H1 (cell line): ENCODE measurements at regions not wholly inside any gene's neighbourhood (a gene's known extent, or its start where the extent isn't known, plus 50 kb on each side); places are given as distances from the start of the nearest gene placed in this dataset.

Experiments
- CTCF ChIA-PET: fragments of 300-600 bp; sonication (Branson Sonifier 250); formaldehyde crosslinking; loops from one replicate; lab custom pipeline; 2021; ENCODE audit not compliant: partially characterized antibody; lab: Charles Lee
- POLR2A ChIA-PET: fragments of 300-600 bp; sonication (Branson Sonifier 250); formaldehyde crosslinking; loops from one replicate; lab custom pipeline; 2021; ENCODE audit warnings: inconsistent platforms; ENCODE audit not compliant: partially characterized antibody; lab: Charles Lee
- DNase-seq, 2 experiments: peaks; one replicate each; pipeline versions ENCODE4 v3.0.0 to v3.0.0-alpha.2; 2010 to 2022; ENCODE audit warnings: low spot score in 2 of 2, low read depth in 1 of 2, mixed read lengths in 1 of 2
- FAIRE-seq: peaks from 2 replicates; lab custom pipeline; 2011; peaks lifted over from hg19 to GRCh38; lab: Jason Lieb, UNC
- H2AFZ ChIP-seq: 2 replicates; pipeline ENCODE4 v1.8.1; 2012; ENCODE audit warnings: low read length, inconsistent platforms
- H2AK5ac ChIP-seq: 2 replicates; pipeline ENCODE4 v1.6.1; 2013; ENCODE audit warnings: low read depth, low read length
- H2BK120ac ChIP-seq: replicated peaks from 2 replicates; pipeline ENCODE3; 2013; ENCODE audit warnings: low read depth, low read length, inconsistent platforms
- H2BK12ac ChIP-seq: 2 replicates; pipeline ENCODE4 v1.6.1; 2013; ENCODE audit warnings: low read depth, low read length
- H2BK15ac ChIP-seq: 2 replicates; pipeline ENCODE4 v1.6.1; 2013; ENCODE audit warnings: low read length
- H2BK20ac ChIP-seq: 2 replicates; pipeline ENCODE4 v1.6.1; 2013; ENCODE audit warnings: low read length
- H2BK5ac ChIP-seq: 2 replicates; pipeline ENCODE4 v1.6.1; 2013; ENCODE audit warnings: low read depth, low read length
- H3K14ac ChIP-seq: 2 replicates; pipeline ENCODE4 v1.6.1; 2013; ENCODE audit warnings: inconsistent platforms; ENCODE audit not compliant: insufficient read length
- H3K18ac ChIP-seq: 2 replicates; pipeline ENCODE4 v1.6.1; 2013; ENCODE audit warnings: low read length; ENCODE audit errors: extremely low read depth
- H3K23ac ChIP-seq: 2 replicates; pipeline ENCODE4 v1.6.1; 2013; ENCODE audit warnings: inconsistent platforms; ENCODE audit not compliant: insufficient read length
- H3K23me2 ChIP-seq: 2 replicates; pipeline ENCODE4 v1.6.1; 2013; ENCODE audit warnings: low read depth, low read length
- H3K27ac ChIP-seq: 2 replicates; pipeline ENCODE4 v1.6.1; 2011; ENCODE audit warnings: low read depth, low read length, inconsistent platforms
- H3K27me3 ChIP-seq, 4 experiments: replicated peaks in 1 of 4; 1 replicate in 1 of 4; 2 replicates in 3 of 4; pipeline versions ENCODE4 v1.6.1 to v1.8.1; 2011 to 2013; ENCODE audit warnings: low read length in 3 of 4, mild to moderate bottlenecking in 3 of 4, inconsistent platforms in 2 of 4, mixed read lengths in 2 of 4, moderate library complexity in 1 of 4; ENCODE audit not compliant: control insufficient read depth in 3 of 4, insufficient read depth in 3 of 4; ENCODE audit errors: extremely low read depth in 1 of 4
- H3K36me3 ChIP-seq, 4 experiments: 2 replicates each; pipeline versions ENCODE4 v1.6.1 to v1.8.1; 2011 to 2013; ENCODE audit warnings: mild to moderate bottlenecking in 4 of 4, low read length in 3 of 4, moderate library complexity in 2 of 4, control low read depth in 1 of 4, inconsistent platforms in 1 of 4; ENCODE audit not compliant: insufficient read depth in 4 of 4, control insufficient read depth in 2 of 4
- H3K4ac ChIP-seq: replicated peaks from 2 replicates; pipeline ENCODE3; 2013; ENCODE audit warnings: low read length, low read depth, mixed read lengths, inconsistent platforms; ENCODE audit not compliant: insufficient read length
- H3K4me1 ChIP-seq, 4 experiments: replicated peaks in 1 of 4; 1 replicate in 1 of 4; 2 replicates in 3 of 4; pipeline versions ENCODE4 v1.6.1 to v1.8.1; 2011 to 2013; ENCODE audit warnings: low read length in 3 of 4, inconsistent platforms in 2 of 4, mixed read lengths in 1 of 4; ENCODE audit not compliant: insufficient read depth in 4 of 4, control insufficient read depth in 3 of 4
- H3K4me2 ChIP-seq, 2 experiments: 2 replicates each; pipeline versions ENCODE4 v1.6.1 to v1.8.1; 2011 to 2013; ENCODE audit warnings: low read depth in 2 of 2, low read length in 2 of 2, control low read depth in 1 of 2, inconsistent platforms in 1 of 2, mild to moderate bottlenecking in 1 of 2; ENCODE audit not compliant: insufficient read depth in 1 of 2
- H3K4me3 ChIP-seq, 4 experiments: fragments of 200-600, 300-600 bp in 1 of 4; sonication (generic), shearing (Covaris generic), sonication (Bioruptor Twin) in 1 of 4; 2 replicates each; pipeline versions ENCODE4 v1.5.1 to v1.8.1; 2011 to 2016; ENCODE audit warnings: low read length in 4 of 4, low read depth in 3 of 4, control low read depth in 2 of 4, inconsistent platforms in 2 of 4, mild to moderate bottlenecking in 2 of 4, mixed read lengths in 1 of 4, moderate library complexity in 1 of 4; ENCODE audit not compliant: insufficient read depth in 2 of 4; ENCODE audit errors: extremely low read depth in 1 of 4
- H3K56ac ChIP-seq: replicated peaks from 2 replicates; pipeline ENCODE3; 2013; ENCODE audit warnings: low read depth, mild to moderate bottlenecking, mixed read lengths, low read length, inconsistent platforms; ENCODE audit not compliant: insufficient read length
- H3K79me1 ChIP-seq: 2 replicates; pipeline ENCODE4 v1.6.1; 2013; ENCODE audit warnings: low read depth, low read length, control low read depth
- H3K79me2 ChIP-seq, 2 experiments: 2 replicates each; pipeline versions ENCODE4 v1.6.1 to v1.8.1; 2012 to 2013; ENCODE audit warnings: low read length in 2 of 2, mild to moderate bottlenecking in 2 of 2, inconsistent platforms in 1 of 2; ENCODE audit not compliant: insufficient read depth in 2 of 2, control insufficient read depth in 1 of 2
- H3K9ac ChIP-seq, 4 experiments: replicated peaks in 1 of 4; 1 replicate in 1 of 4; 2 replicates in 3 of 4; pipeline versions ENCODE4 v1.6.1 to v1.8.1; 2011 to 2013; ENCODE audit warnings: low read depth in 3 of 4, low read length in 3 of 4, control low read depth in 2 of 4, mild to moderate bottlenecking in 2 of 4, moderate library complexity in 2 of 4, inconsistent platforms in 1 of 4; ENCODE audit errors: extremely low read depth in 1 of 4
- H3K9me3 ChIP-seq, 2 experiments: 2 replicates each; pipeline versions ENCODE4 v1.6.1 to v1.8.1; 2012 to 2013; ENCODE audit warnings: mild to moderate bottlenecking in 2 of 2, moderate library complexity in 2 of 2, control low read depth in 1 of 2, inconsistent platforms in 1 of 2, low read depth in 1 of 2, low read length in 1 of 2, mixed read lengths in 1 of 2; ENCODE audit not compliant: insufficient read depth in 2 of 2
- H4K20me1 ChIP-seq, 2 experiments: replicated peaks in 1 of 2; 2 replicates each; pipeline versions ENCODE3 to v1.8.1; 2011 to 2013; ENCODE audit warnings: inconsistent platforms in 2 of 2, low read length in 2 of 2, mild to moderate bottlenecking in 1 of 2; ENCODE audit not compliant: insufficient read depth in 2 of 2, control insufficient read depth in 1 of 2
- H4K5ac ChIP-seq: 2 replicates; pipeline ENCODE4 v1.6.1; 2013; ENCODE audit warnings: low read length, low read depth, mixed read lengths, inconsistent platforms; ENCODE audit not compliant: insufficient read length
- H4K8ac ChIP-seq: 2 replicates; pipeline ENCODE4 v1.8.0; 2013; ENCODE audit warnings: mild to moderate bottlenecking, moderate library complexity, low read length, inconsistent platforms; ENCODE audit not compliant: insufficient read depth; ENCODE audit errors: extremely low read depth
- H4K91ac ChIP-seq: replicated peaks from 2 replicates; pipeline ENCODE3; 2013; ENCODE audit warnings: low read length, mixed read lengths, inconsistent platforms; ENCODE audit not compliant: insufficient read length
- BACH1 ChIP-seq: IDR thresholded peaks from 2 replicates; pipeline ENCODE4 v1.6.1; 2012; ENCODE audit warnings: low read length, improper control_type of control experiment
- BRCA1 ChIP-seq: IDR thresholded peaks from 2 replicates; pipeline ENCODE4 v1.6.1; 2012; ENCODE audit warnings: low read depth, low read length, improper control_type of control experiment
- CEBPB ChIP-seq: IDR thresholded peaks from 2 replicates; pipeline ENCODE4 v1.6.1; 2012; ENCODE audit warnings: low read depth, low read length
- CTCF ChIP-seq, 3 experiments: IDR thresholded peaks; 1 replicate in 2 of 3; 2 replicates in 1 of 3; pipeline versions ENCODE4 v1.5.1 to v1.6.1; 2011; ENCODE audit warnings: low read length in 3 of 3, mild to moderate bottlenecking in 3 of 3, inconsistent platforms in 2 of 3, low read depth in 1 of 3, moderate library complexity in 1 of 3; ENCODE audit not compliant: insufficient read depth in 1 of 3; ENCODE audit errors: control extremely low read depth in 1 of 3
- GABPA ChIP-seq: IDR thresholded peaks from 2 replicates; pipeline ENCODE4 v1.6.1; 2011; ENCODE audit warnings: mild to moderate bottlenecking, low read length, moderate library complexity, borderline replicate concordance; ENCODE audit not compliant: insufficient read depth
- JUN ChIP-seq: IDR thresholded peaks from 2 replicates; pipeline ENCODE4 v1.6.1; 2011; ENCODE audit warnings: low read depth, mild to moderate bottlenecking, improper control_type of control experiment, low read length
- JUND ChIP-seq: IDR thresholded peaks from 2 replicates; pipeline ENCODE4 v1.6.1; 2011; ENCODE audit warnings: mild to moderate bottlenecking, improper control_type of control experiment, low read length
- RBBP5 ChIP-seq: IDR thresholded peaks from 2 replicates; pipeline ENCODE4 v1.7.1; 2012; ENCODE audit warnings: low read depth, mild to moderate bottlenecking, inconsistent platforms, low read length, moderate library complexity, borderline replicate concordance
- SP1 ChIP-seq: IDR thresholded peaks from 2 replicates; pipeline ENCODE4 v1.6.1; 2011; ENCODE audit warnings: low read depth, low read length
- SP2 ChIP-seq: IDR thresholded peaks from 2 replicates; pipeline ENCODE4 v1.6.1; 2012; ENCODE audit warnings: mild to moderate bottlenecking, low read length, inconsistent platforms
- TCF12 ChIP-seq: IDR thresholded peaks from 2 replicates; pipeline ENCODE4 v1.6.1; 2011; ENCODE audit warnings: low read depth, mild to moderate bottlenecking, low read length
- WGBS, 2 experiments: shearing (Covaris generic) in 1 of 2; methylation state at CpG; one replicate each; pipeline versions ENCODE4 v1.1.6 to v1.1.7; 2013 to 2015; ENCODE audit warnings: low lambda C conversion rate in 2 of 2, mixed read lengths in 2 of 2, inconsistent platforms in 1 of 2, low coverage in 1 of 2, missing lambda C conversion rate in 1 of 2; ENCODE audit not compliant: insufficient replicate concordance in 2 of 2, insufficient coverage in 1 of 2, insufficient read length in 1 of 2; ENCODE audit errors: extremely low coverage in 1 of 2, missing lambda C conversion rate in 1 of 2; 5-methylcytosine and 5-hydroxymethylcytosine counted together

- no peak overlapping the region for H3K4ac ChIP-seq
- FAIRE-seq (no peak), DNase-seq (no peak)
- no peak overlapping the region for H2BK15ac ChIP-seq
- H3K36me3 ChIP-seq: no peaks in the 10 kb centered on the region
- H3K27ac ChIP-seq: no peak overlapping the region
- H4K91ac ChIP-seq: no peak overlapping the region
- no peak overlapping the region for H2BK5ac ChIP-seq
- no peaks in the 10 kb centered on the region for H3K79me1 ChIP-seq
- ChIA-PET CTCF (interaction anchor here (1.1 to 2.4 kb wide), 2 partner anchors 10 to 16 kb away, joined by 3 to 10 read pairs; no protein-coding TSS in a partner anchor), POLR2A (no interaction called here)
- H3K18ac ChIP-seq: no peak overlapping the region
- no peak overlapping the region for H4K5ac ChIP-seq
- H4K8ac ChIP-seq: peak overlapping the region; percentile 31; the same call in 1 of the 2 replicates
- H3K4me3 ChIP-seq: no peak overlapping the region
- no peak overlapping the region for H3K4me2 ChIP-seq
- no peak overlapping the region for H2AK5ac ChIP-seq
- no peaks in the 10 kb centered on the region for H3K79me2 ChIP-seq
- H3K23ac ChIP-seq: no peak overlapping the region
- H2BK20ac ChIP-seq: no peak overlapping the region
- no peak overlapping the region for H2BK12ac ChIP-seq
- H2BK120ac ChIP-seq: no peak overlapping the region
- H3K56ac ChIP-seq: no peak overlapping the region
- H3K4me1 ChIP-seq: peaks cover 0 to 5% (median 2%) of the 10 kb centered on the region in 4 experiments; a peak in 2 of 7 replicates
- no peaks in the 10 kb centered on the region for H4K20me1 ChIP-seq
- WGBS, 2 experiments: 91% methylated on average over 12 of the region's 17 CpGs; no CpG with 5 or more reads in 1 of the 2 experiments
- H3K14ac ChIP-seq: no peak overlapping the region
- H3K9me3 ChIP-seq: no peaks in the 10 kb centered on the region
- TF ChIP-seq CTCF (IDR thresholded peaks at IDR 0.05; ENCODE audit: control extremely low read depth in 1 of 3, insufficient read depth in 1 of 3, low read depth in 1 of 3, low read length in 3 of 3): no peak
- no peak for TF ChIP-seq CEBPB
- TF ChIP-seq TCF12: no peak
- no peak for TF ChIP-seq JUN
- TF ChIP-seq GABPA: no peak
- no peak for TF ChIP-seq SP1
- TF ChIP-seq RBBP5: no peak
- TF ChIP-seq BRCA1: no peak
- no peak for TF ChIP-seq JUND
- TF ChIP-seq BACH1: no peak
- no peak for TF ChIP-seq SP2
- H2AFZ ChIP-seq: no peak overlapping the region
- no peak overlapping the region for H3K9ac ChIP-seq
- no peaks in the 10 kb centered on the region; a peak in 1 of 7 replicates for H3K27me3 ChIP-seq
- no peaks in the 10 kb centered on the region for H3K23me2 ChIP-seq
Measured at GRCh38 chr17:17403899-17404576, 72.8 kb upstream of the MED9 start.
